ENCODE measurements at regions not wholly inside any gene's neighbourhood (a gene's known extent, or its start where the extent isn't known, plus 50 kb on each side); places are given as distances from the start of the nearest gene placed in this dataset.
"Not testable (repeated sequence)": the region's sequence is repeated elsewhere in the genome, so short reads cannot be mapped to it uniquely, and the experiment has no call there.

GRCh38 chr16:7233975-7234374, 98.7 kb upstream of the RBFOX1 start:
- no peaks in the 10 kb centered on the region for H3K36me3 ChIP-seq
- no peak for DNase-seq (ENCODE audit: extremely low spot score in 2 of 2)
- no peak overlapping the region for H3K27ac ChIP-seq
- no peaks in the 10 kb centered on the region for H3K27me3 ChIP-seq
- no peaks in the 10 kb centered on the region for H3K4me1 ChIP-seq
- H3K4me3 ChIP-seq, result no peak overlapping the region
- intact Hi-C loops (cut with DNase I), result no loop called here
- TF ChIP-seq POLR2AphosphoS5 (IDR thresholded peaks at IDR 0.05; ENCODE audit: insufficient read depth in 1 of 2, low read depth in 1 of 2), result no peak
- TF ChIP-seq CTCF (IDR thresholded peaks at IDR 0.05), result no peak
- no peaks in the 10 kb centered on the region for H3K9me3 ChIP-seq

GRCh38 chr16:7231762-7232161, 100.9 kb upstream of the RBFOX1 start:
- Histone ChIP-seq H3K9me3 (no peaks in the 10 kb centered on the region), H3K4me3 (no peak overlapping the region), H3K27ac (no peak overlapping the region), H3K4me1 (no peaks in the 10 kb centered on the region), H3K36me3 (no peaks in the 10 kb centered on the region), H3K27me3 (no peaks in the 10 kb centered on the region)
- no peak for TF ChIP-seq POLR2AphosphoS5 (IDR thresholded peaks at IDR 0.05; ENCODE audit: insufficient read depth in 1 of 2, low read depth in 1 of 2)
- TF ChIP-seq CTCF (IDR thresholded peaks at IDR 0.05), result no peak
- TF ChIP-seq POLR2A (IDR thresholded peaks at IDR 0.05), result no peak
- intact Hi-C loops (cut with DNase I), result no loop called here
- DNase-seq (ENCODE audit: extremely low spot score in 2 of 2), result no peak

- H3K27ac ChIP-seq; H3K4me1 ChIP-seq; H3K4me3 ChIP-seq; H3K27me3 ChIP-seq; DNase-seq (ENCODE audit: extremely low spot score in 2 of 2); H3K9me3 ChIP-seq; H3K36me3 ChIP-seq; intact Hi-C loops (cut with DNase I): not testable (repeated sequence)
These were observed 103.0 kb upstream of the RBFOX1 start for GRCh38 chr16:7229433-7230218.

- no peaks in the 10 kb centered on the region for H3K36me3 ChIP-seq
- no peaks in the 10 kb centered on the region for H3K4me1 ChIP-seq
- H3K4me3 ChIP-seq, result no peak overlapping the region
- H3K9me3 ChIP-seq, result no peaks in the 10 kb centered on the region
- H3K27me3 ChIP-seq, result no peaks in the 10 kb centered on the region
- no peak overlapping the region for H3K27ac ChIP-seq
- intact Hi-C loops (cut with DNase I), result no loop called here
- DNase-seq (ENCODE audit: extremely low spot score in 2 of 2), result no peak
- TF ChIP-seq CTCF (IDR thresholded peaks at IDR 0.05) (no peak), POLR2AphosphoS5 (IDR thresholded peaks at IDR 0.05; ENCODE audit: insufficient read depth in 1 of 2, low read depth in 1 of 2) (no peak), POLR2A (IDR thresholded peaks at IDR 0.05) (no peak)
These were observed 105.4 kb upstream of the RBFOX1 start for GRCh38 chr16:7227229-7227721.

GRCh38 chr16:7221157-7221556, 111.5 kb upstream of the RBFOX1 start:
- DNase-seq (ENCODE audit: extremely low spot score in 2 of 2), result no peak
- H3K4me3 ChIP-seq, result no peak overlapping the region
- H3K27ac ChIP-seq, result no peak overlapping the region
- H3K4me1 ChIP-seq, result no peaks in the 10 kb centered on the region
- H3K36me3 ChIP-seq, result no peaks in the 10 kb centered on the region
- TF ChIP-seq CTCF (IDR thresholded peaks at IDR 0.05) (no peak), POLR2AphosphoS5 (IDR thresholded peaks at IDR 0.05; ENCODE audit: insufficient read depth in 1 of 2, low read depth in 1 of 2) (no peak), POLR2A (IDR thresholded peaks at IDR 0.05) (no peak)
- H3K9me3 ChIP-seq, result no peaks in the 10 kb centered on the region
- intact Hi-C loops (cut with DNase I), result no loop called here
- H3K27me3 ChIP-seq, result no peaks in the 10 kb centered on the region

All from vagina (tissue), 2 donors.